ENCODE measurements at regions not wholly inside any gene's neighbourhood (a gene's known extent, or its start where the extent isn't known, plus 50 kb on each side); places are given as distances from the start of the nearest gene placed in this dataset.

DNA sequence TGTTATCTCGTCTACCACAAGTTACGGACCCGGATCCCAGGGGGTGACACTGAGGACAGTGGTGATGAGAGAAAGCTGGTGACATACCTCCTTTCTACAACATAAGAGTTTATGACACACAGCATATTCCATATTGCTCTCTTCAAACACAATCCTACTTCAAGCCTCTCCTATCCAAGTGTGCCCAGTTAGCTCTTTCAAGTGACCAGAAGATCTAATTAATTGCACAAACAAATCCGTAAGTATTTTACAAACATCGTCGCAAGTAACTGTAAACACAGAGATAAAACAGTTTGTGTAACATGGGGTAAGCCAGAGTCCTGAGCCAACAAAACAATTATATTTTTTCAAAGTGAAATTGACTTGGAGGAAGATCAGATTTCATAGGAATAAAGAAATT is 235.0 kb downstream of the CHD9NB start:
- Histone ChIP-seq H3K27me3 (replicated peaks; ENCODE audit: insufficient read depth, low read length) (no peaks in the 10 kb centered on the region), H2AFZ (ENCODE audit: low read length) (no peak overlapping the region), H3K36me3 (replicated peaks; ENCODE audit: insufficient read depth, low read length) (no peaks in the 10 kb centered on the region), H3F3A (ENCODE audit: insufficient read depth, low read length) (no peaks in the 10 kb centered on the region), H3K9me2 (replicated peaks; ENCODE audit: insufficient read depth, low read length) (no peaks in the 10 kb centered on the region), H3K27ac (ENCODE audit: low read length) (no peak overlapping the region), H3K4me2 (ENCODE audit: low read depth, low read length) (no peak overlapping the region), H3K9me3 (replicated peaks; ENCODE audit: insufficient read depth, low read length) (no peaks in the 10 kb centered on the region), H3K4me3 (ENCODE audit: low read length) (no peak overlapping the region), H3K79me2 (ENCODE audit: low read length) (no peaks in the 10 kb centered on the region), H4K20me1 (ENCODE audit: insufficient read depth, low read length) (no peaks in the 10 kb centered on the region), H3K4me1 (ENCODE audit: low read length) (no peaks in the 10 kb centered on the region), H3K9ac (ENCODE audit: low read length) (no peak overlapping the region)
- no peak for DNase-seq
- no peak for TF ChIP-seq EZH2phosphoT487 (IDR thresholded peaks at IDR 0.05; ENCODE audit: low read length)
- no peak for TF ChIP-seq EZH2 (optimal IDR thresholded peaks at IDR 0.05; ENCODE audit: low read depth, low read length)
- TF ChIP-seq, protein P1, sequence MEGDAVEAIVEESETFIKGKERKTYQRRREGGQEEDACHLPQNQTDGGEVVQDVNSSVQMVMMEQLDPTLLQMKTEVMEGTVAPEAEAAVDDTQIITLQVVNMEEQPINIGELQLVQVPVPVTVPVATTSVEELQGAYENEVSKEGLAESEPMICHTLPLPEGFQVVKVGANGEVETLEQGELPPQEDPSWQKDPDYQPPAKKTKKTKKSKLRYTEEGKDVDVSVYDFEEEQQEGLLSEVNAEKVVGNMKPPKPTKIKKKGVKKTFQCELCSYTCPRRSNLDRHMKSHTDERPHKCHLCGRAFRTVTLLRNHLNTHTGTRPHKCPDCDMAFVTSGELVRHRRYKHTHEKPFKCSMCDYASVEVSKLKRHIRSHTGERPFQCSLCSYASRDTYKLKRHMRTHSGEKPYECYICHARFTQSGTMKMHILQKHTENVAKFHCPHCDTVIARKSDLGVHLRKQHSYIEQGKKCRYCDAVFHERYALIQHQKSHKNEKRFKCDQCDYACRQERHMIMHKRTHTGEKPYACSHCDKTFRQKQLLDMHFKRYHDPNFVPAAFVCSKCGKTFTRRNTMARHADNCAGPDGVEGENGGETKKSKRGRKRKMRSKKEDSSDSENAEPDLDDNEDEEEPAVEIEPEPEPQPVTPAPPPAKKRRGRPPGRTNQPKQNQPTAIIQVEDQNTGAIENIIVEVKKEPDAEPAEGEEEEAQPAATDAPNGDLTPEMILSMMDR (IDR thresholded peaks at IDR 0.05; ENCODE audit: low read length): no peak

DNA sequence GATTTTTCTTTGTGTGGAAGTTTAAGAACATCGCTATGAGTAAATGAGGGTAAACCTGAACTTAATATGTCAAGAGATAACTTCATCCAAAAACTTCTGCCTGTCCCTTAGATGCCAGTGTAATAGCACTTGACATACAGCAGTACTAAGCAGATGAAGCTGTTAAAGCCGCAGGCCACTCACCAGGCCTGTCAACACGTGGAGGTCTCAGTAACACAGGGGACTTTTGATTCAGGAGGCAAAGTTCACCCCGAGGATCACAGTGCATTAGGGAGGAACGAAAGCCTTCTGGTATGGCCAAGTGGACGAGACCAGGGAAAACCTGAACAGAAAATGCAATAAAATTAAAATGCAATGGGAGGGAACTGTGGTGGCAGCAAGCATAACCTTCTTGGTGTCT is 235.7 kb downstream of the CHD9NB start:
- no peaks in the 10 kb centered on the region for H3K36me3 ChIP-seq (replicated peaks; ENCODE audit: insufficient read depth, low read length)
- H2AFZ ChIP-seq (ENCODE audit: low read length): no peak overlapping the region
- no peak for TF ChIP-seq EZH2 (optimal IDR thresholded peaks at IDR 0.05; ENCODE audit: low read depth, low read length)
- TF ChIP-seq, protein P1 (IDR thresholded peaks at IDR 0.05; ENCODE audit: low read length): no peak
- no peak for TF ChIP-seq EZH2phosphoT487 (IDR thresholded peaks at IDR 0.05; ENCODE audit: low read length)
- no peaks in the 10 kb centered on the region for H3K9me2 ChIP-seq (replicated peaks; ENCODE audit: insufficient read depth, low read length)
- H3K4me3 ChIP-seq (ENCODE audit: low read length): no peak overlapping the region
- H3F3A ChIP-seq (ENCODE audit: insufficient read depth, low read length): no peaks in the 10 kb centered on the region
- H3K9ac ChIP-seq (ENCODE audit: low read length): no peak overlapping the region
- H3K9me3 ChIP-seq (replicated peaks; ENCODE audit: insufficient read depth, low read length): no peaks in the 10 kb centered on the region
- no peak overlapping the region for H3K4me2 ChIP-seq (ENCODE audit: low read depth, low read length)
- no peak overlapping the region for H3K27ac ChIP-seq (ENCODE audit: low read length)
- no peak for DNase-seq
- H3K27me3 ChIP-seq (replicated peaks; ENCODE audit: insufficient read depth, low read length): no peaks in the 10 kb centered on the region
- no peaks in the 10 kb centered on the region for H4K20me1 ChIP-seq (ENCODE audit: insufficient read depth, low read length)
- H3K4me1 ChIP-seq (ENCODE audit: low read length): no peaks in the 10 kb centered on the region
- no peaks in the 10 kb centered on the region for H3K79me2 ChIP-seq (ENCODE audit: low read length)

DNA sequence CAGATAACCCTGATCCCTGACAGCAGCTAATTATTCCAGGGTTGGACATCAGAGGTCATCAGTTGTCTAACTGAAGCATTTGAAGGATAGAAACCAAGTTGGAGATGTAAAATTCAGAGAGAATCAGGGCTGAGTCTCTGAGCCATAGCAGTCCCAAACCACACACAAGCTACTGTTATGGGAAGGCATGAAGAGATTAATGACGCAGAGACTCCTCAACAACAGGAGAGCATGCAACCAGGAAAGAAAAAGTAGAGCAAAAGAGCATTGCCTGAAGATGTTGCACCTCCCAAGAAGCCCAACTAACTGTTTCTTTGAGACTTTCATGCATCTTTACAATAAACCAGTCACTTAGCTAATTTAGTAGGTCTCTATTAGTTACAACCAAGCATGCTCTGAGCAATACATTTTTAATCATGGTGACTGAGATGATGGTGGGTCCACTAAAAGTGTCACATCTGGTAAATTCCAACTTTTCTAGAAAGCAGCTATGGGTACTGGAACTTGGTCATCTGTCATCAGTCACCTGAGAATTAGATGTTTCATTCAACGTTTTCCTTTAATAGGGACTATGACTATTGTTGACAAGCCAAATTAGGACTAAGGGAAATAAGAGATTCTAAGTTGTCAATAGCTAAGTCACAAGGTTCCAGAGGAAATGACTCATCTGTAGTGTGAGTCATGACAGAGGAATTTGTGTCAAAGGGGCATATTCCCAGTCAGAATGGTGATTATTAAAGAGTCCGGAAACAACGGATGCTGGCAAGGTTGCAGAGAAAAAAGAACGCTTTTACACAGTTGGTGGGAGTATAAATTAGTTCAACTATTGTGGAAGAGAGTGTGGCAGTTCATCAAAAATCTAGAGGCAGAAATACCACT is 239.8 kb downstream of the CHD9NB start:
- Histone ChIP-seq H3K36me3 (replicated peaks; ENCODE audit: insufficient read depth, low read length) (no peaks in the 10 kb centered on the region), H2AFZ (ENCODE audit: low read length) (no peak overlapping the region), H3K4me2 (ENCODE audit: low read depth, low read length) (no peak overlapping the region), H3K27ac (ENCODE audit: low read length) (no peak overlapping the region), H3K9me2 (replicated peaks; ENCODE audit: insufficient read depth, low read length) (no peaks in the 10 kb centered on the region), H3K9ac (ENCODE audit: low read length) (no peak overlapping the region), H3K9me3 (replicated peaks; ENCODE audit: insufficient read depth, low read length) (no peaks in the 10 kb centered on the region), H4K20me1 (ENCODE audit: insufficient read depth, low read length) (no peaks in the 10 kb centered on the region), H3K79me2 (ENCODE audit: low read length) (no peaks in the 10 kb centered on the region), H3K4me1 (ENCODE audit: low read length) (no peaks in the 10 kb centered on the region), H3K27me3 (replicated peaks; ENCODE audit: insufficient read depth, low read length) (no peaks in the 10 kb centered on the region), H3F3A (ENCODE audit: insufficient read depth, low read length) (no peaks in the 10 kb centered on the region), H3K4me3 (ENCODE audit: low read length) (no peak overlapping the region)
- TF ChIP-seq, protein P1 (IDR thresholded peaks at IDR 0.05; ENCODE audit: low read length): no peak
- DNase-seq: no peak
